A549 (cell line): ENCODE measurements at regions not wholly inside any gene's neighbourhood (a gene's known extent, or its start where the extent isn't known, plus 50 kb on each side); places are given as distances from the start of the nearest gene placed in this dataset.

Source experiments
- ATAC-seq, 2 experiments: fragments of 200-7000 bp in 1 of 2; fragments of >200 bp in 1 of 2; cut with Nextera tagmentation in 1 of 2; cut with Tn5 transposase in 1 of 2; 3 replicates each; pipeline versions ENCODE4 v1.8.0 to v1.9.1; 2018 to 2020; ENCODE audit warnings: mild to moderate bottlenecking in 1 of 2, moderate library complexity in 1 of 2
- CTCF ChIA-PET: fragments of 300-600 bp; sonication (Branson Sonifier 250); formaldehyde crosslinking; extraction: SDS; loops from one replicate; lab custom pipeline; 2021; ENCODE audit warnings: antibody characterized with exemption, inconsistent platforms; lab: Yijun Ruan, JAX
- POLR2A ChIA-PET: fragments of 350-600 bp; formaldehyde crosslinking; extraction: SDS; loops from one replicate; lab custom pipeline; 2021; ENCODE audit warnings: antibody characterized with exemption, inconsistent platforms; lab: Yijun Ruan, JAX
- DNase-seq, 2 experiments: peaks; one replicate each; pipeline versions ENCODE4 v3.0.0 to v3.0.0-alpha.2; 2011 to 2016; ENCODE audit warnings: low read depth in 1 of 2, low spot score in 1 of 2
- FAIRE-seq: peaks from 2 replicates; lab custom pipeline; 2011; peaks lifted over from hg19 to GRCh38; lab: Jason Lieb, UNC
- H3K27ac ChIP-seq, 2 experiments: fragments of >200 bp; sonication (Bioruptor Twin); formaldehyde crosslinking; 3 replicates each; pipeline ENCODE4 v1.5.1; 2016 to 2017
- H3K4me1 ChIP-seq: fragments of >200 bp; sonication (Bioruptor Twin); formaldehyde crosslinking; 3 replicates; pipeline ENCODE4 v1.6.1; 2016
- H3K4me2 ChIP-seq: fragments of >200 bp; sonication (Bioruptor Twin); formaldehyde crosslinking; 3 replicates; pipeline ENCODE4 v1.6.1; 2016
- H3K4me3 ChIP-seq: fragments of >200 bp; sonication (Bioruptor Twin); formaldehyde crosslinking; 3 replicates; pipeline ENCODE4 v1.5.1; 2016
- H3K9me3 ChIP-seq: fragments of >200 bp; sonication (Bioruptor Twin); formaldehyde crosslinking; 3 replicates; pipeline ENCODE4 v1.6.1; 2016
- BCL3 ChIP-seq: fragments of >200 bp; sonication (Bioruptor Twin); formaldehyde crosslinking; IDR thresholded peaks from 3 replicates; pipeline ENCODE4 v1.6.1; 2016
- BHLHE40 ChIP-seq: IDR thresholded peaks from 2 replicates; pipeline ENCODE4 v1.6.1; 2012; ENCODE audit warnings: low read depth, low read length, inconsistent platforms
- CEBPB ChIP-seq, 2 experiments: fragments of >200 bp in 1 of 2; sonication (Bioruptor Twin) in 1 of 2; formaldehyde crosslinking in 1 of 2; IDR thresholded peaks; 2 replicates each; pipeline ENCODE4 v1.6.1; 2012 to 2016
- ELK1 ChIP-seq: fragments of 150-350 bp; IDR thresholded peaks from 2 replicates; pipeline ENCODE4 v1.6.1; 2014; ENCODE audit warnings: low read depth, mild to moderate bottlenecking, low read length
- FOSL2 ChIP-seq, 2 experiments: fragments of 450-650 bp in 1 of 2; fragments of >200 bp in 1 of 2; sonication (Bioruptor Twin) in 1 of 2; formaldehyde crosslinking; IDR thresholded peaks; 2 replicates each; pipeline versions ENCODE4 v1.5.0 to v1.6.1; 2016 to 2020; ENCODE audit warnings: mild to moderate bottlenecking in 1 of 2, moderate library complexity in 1 of 2
- FOXS1 ChIP-seq: fragments of 250-450 bp; sonication (Bioruptor Pico); IDR thresholded peaks from 2 replicates; pipeline ENCODE4 v1.5.0; 2020; ENCODE audit warnings: mild to moderate bottlenecking, moderate library complexity
- HEYL ChIP-seq: fragments of 250-450 bp; sonication (Bioruptor Pico); IDR thresholded peaks from 2 replicates; pipeline ENCODE4 v1.8.0; 2021; ENCODE audit warnings: mild to moderate bottlenecking, moderate library complexity
- HMGXB4 ChIP-seq: fragments of 250-450 bp; sonication (Bioruptor Pico); IDR thresholded peaks from 2 replicates; pipeline ENCODE4 v1.5.0; 2021; ENCODE audit warnings: mild to moderate bottlenecking, moderate library complexity, borderline replicate concordance
- JUN ChIP-seq, 2 experiments: fragments of >200 bp; sonication (Bioruptor Twin); formaldehyde crosslinking; IDR thresholded peaks; 2 replicates in 1 of 2; 3 replicates in 1 of 2; pipeline ENCODE4 v1.6.1; 2016 to 2017
- KDM1A ChIP-seq: fragments of 200-600 bp; sonication (generic); IDR thresholded peaks from 2 replicates; pipeline ENCODE4 v1.6.1; 2016; ENCODE audit warnings: low read depth, mild to moderate bottlenecking
- KDM5A ChIP-seq: fragments of 200-600 bp; sonication (generic); IDR thresholded peaks from 2 replicates; pipeline ENCODE4 v1.6.1; 2016; ENCODE audit warnings: antibody characterized with exemption, mild to moderate bottlenecking
- PHF8 ChIP-seq: fragments of 200-600 bp; sonication (generic); IDR thresholded peaks from 2 replicates; pipeline ENCODE4 v1.6.1; 2016; ENCODE audit warnings: low read depth, mild to moderate bottlenecking, antibody characterized with exemption, moderate library complexity, borderline replicate concordance
- POLR2A ChIP-seq: IDR thresholded peaks from 2 replicates; pipeline ENCODE4 v1.6.1; 2012; ENCODE audit warnings: mild to moderate bottlenecking, low read length
- RARB ChIP-seq: fragments of 250-450 bp; sonication (Bioruptor Pico); IDR thresholded peaks from 2 replicates; pipeline ENCODE4 v1.8.0; 2021; ENCODE audit warnings: mild to moderate bottlenecking, moderate library complexity
- RNF2 ChIP-seq: fragments of 200-600 bp; sonication (generic); IDR thresholded peaks from 2 replicates; pipeline ENCODE4 v1.6.1; 2016; ENCODE audit warnings: low read depth, mild to moderate bottlenecking, antibody characterized with exemption, moderate library complexity, borderline replicate concordance
- ZNF302 ChIP-seq: fragments of 250-450 bp; sonication (Bioruptor Pico); IDR thresholded peaks from 2 replicates; pipeline ENCODE4 v1.9.0; 2021; ENCODE audit warnings: inconsistent platforms, mild to moderate bottlenecking, moderate library complexity
- WGBS: methylation state at CpG from one replicate; pipeline ENCODE4 v1.1.6; 2017; ENCODE audit errors: missing lambda C conversion rate; 5-methylcytosine and 5-hydroxymethylcytosine counted together
- TF ChIP-seq, protein P1 (sequence below): IDR thresholded peaks from 2 replicates; pipeline ENCODE4 v1.6.1; 2012
- TF ChIP-seq, protein P2 (sequence below): fragments of >200 bp; sonication (Bioruptor Twin); formaldehyde crosslinking; IDR thresholded peaks from 3 replicates; pipeline ENCODE4 v1.5.1; 2016

DNA sequence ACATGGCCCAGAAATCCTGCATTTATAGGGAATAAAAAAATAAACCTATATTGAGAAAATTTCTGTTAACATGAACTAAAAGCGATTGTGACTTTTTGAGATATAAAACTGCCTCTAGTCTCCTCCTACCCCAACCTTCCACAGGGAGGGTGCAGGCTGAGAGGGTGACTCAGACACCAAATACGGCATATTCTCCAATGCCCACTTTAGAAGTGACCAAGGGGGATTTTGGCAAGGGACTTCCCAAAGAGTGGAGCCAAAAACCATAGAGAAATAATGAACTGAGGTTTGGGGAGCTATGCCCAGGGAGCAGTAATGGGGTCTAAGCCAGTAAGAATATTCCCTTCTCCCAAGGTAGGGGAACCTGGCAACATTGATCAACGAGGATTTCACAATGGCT lies 124.9 kb upstream of the ZC3H12C start:
- DNase-seq (no peak), ATAC-seq (no peak), FAIRE-seq (no peak)
- Histone ChIP-seq H3K4me3 (no peak overlapping the region), H3K4me2 (no peak overlapping the region), H3K4me1 (no peaks in the 10 kb centered on the region), H3K27ac (no peak overlapping the region), H3K9me3 (no peaks in the 10 kb centered on the region)
- ChIA-PET CTCF (no interaction called here), POLR2A (no interaction called here)
- WGBS: 30% methylated on average over 3 of the region's 3 CpGs
- TF ChIP-seq BCL3 (no peak), PHF8 (no peak), RNF2 (no peak), FOXS1 (CRISPR knock-in tag) (no peak), RARB (CRISPR knock-in tag) (no peak), POLR2A (no peak), HMGXB4 (CRISPR knock-in tag) (no peak), JUN (IDR thresholded peaks at IDR 0.05) (no peak), ELK1 (no peak), FOSL2 (IDR thresholded peaks at IDR 0.05) (no peak), FOSL2 (CRISPR knock-in tag; IDR thresholded peaks at IDR 0.05) (no peak), BHLHE40 (no peak), KDM5A (no peak), KDM1A (no peak), HEYL (CRISPR knock-in tag) (no peak), CEBPB (IDR thresholded peaks at IDR 0.05) (no peak)
- TF ChIP-seq, protein P1, sequence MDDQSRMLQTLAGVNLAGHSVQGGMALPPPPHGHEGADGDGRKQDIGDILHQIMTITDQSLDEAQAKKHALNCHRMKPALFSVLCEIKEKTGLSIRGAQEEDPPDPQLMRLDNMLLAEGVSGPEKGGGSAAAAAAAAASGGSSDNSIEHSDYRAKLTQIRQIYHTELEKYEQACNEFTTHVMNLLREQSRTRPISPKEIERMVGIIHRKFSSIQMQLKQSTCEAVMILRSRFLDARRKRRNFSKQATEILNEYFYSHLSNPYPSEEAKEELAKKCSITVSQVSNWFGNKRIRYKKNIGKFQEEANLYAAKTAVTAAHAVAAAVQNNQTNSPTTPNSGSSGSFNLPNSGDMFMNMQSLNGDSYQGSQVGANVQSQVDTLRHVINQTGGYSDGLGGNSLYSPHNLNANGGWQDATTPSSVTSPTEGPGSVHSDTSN: no peak
- TF ChIP-seq, protein P2, sequence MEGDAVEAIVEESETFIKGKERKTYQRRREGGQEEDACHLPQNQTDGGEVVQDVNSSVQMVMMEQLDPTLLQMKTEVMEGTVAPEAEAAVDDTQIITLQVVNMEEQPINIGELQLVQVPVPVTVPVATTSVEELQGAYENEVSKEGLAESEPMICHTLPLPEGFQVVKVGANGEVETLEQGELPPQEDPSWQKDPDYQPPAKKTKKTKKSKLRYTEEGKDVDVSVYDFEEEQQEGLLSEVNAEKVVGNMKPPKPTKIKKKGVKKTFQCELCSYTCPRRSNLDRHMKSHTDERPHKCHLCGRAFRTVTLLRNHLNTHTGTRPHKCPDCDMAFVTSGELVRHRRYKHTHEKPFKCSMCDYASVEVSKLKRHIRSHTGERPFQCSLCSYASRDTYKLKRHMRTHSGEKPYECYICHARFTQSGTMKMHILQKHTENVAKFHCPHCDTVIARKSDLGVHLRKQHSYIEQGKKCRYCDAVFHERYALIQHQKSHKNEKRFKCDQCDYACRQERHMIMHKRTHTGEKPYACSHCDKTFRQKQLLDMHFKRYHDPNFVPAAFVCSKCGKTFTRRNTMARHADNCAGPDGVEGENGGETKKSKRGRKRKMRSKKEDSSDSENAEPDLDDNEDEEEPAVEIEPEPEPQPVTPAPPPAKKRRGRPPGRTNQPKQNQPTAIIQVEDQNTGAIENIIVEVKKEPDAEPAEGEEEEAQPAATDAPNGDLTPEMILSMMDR: no peak

DNA sequence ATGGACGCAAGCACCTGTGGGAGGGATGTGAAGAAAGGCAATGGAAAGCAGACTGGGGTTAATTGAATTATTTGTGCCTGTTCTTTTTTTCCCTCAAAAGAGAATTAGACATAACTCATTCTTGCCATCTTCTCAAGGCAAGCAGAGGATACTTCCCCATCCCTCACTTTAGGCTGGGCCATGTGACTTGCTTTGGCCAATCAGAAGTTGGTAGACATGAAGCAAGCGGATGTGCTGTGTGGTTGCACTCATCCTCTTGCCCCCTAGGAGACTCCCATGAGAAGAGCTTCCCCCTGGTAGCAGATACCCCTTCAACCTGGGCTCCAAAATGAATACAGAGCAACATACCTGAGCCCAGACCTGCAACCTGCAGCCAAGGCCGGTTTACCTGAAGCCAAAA lies 124.4 kb upstream of the ZC3H12C start:
- Histone ChIP-seq H3K9me3 (no peaks in the 10 kb centered on the region), H3K4me3 (no peak overlapping the region), H3K4me1 (no peaks in the 10 kb centered on the region), H3K27ac (no peak overlapping the region), H3K4me2 (no peak overlapping the region)
- DNase-seq (no peak), ATAC-seq (no peak), FAIRE-seq (no peak)
- ChIA-PET POLR2A (no interaction called here), CTCF (no interaction called here)
- 81% methylated on average over 3 of the region's 3 CpGs for WGBS
- no peak for TF ChIP-seq ZNF302
